ENCODE measurements at regions not wholly inside any gene's neighbourhood (a gene's known extent, or its start where the extent isn't known, plus 50 kb on each side); places are given as distances from the start of the nearest gene placed in this dataset.

DNA sequence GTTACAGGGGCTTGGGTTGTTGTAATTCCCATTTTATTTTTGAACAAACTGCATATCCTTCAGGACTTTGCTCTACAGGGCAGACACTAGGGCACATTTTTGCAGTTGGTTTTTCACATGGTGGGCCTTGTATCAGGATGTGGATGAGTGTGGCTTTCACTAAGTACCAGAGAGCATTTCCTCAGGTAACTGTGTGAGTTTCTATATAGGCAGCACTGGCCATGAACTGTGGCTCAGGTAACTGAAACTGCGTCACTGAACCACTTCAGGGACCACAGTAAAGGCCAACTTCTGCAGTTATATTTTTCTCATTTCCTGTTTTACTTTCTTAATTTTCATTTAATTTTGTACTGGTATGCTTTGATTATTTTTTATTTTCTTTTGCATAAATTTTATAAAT is 166.5 kb downstream of the ZNF486 start:
- TF ChIP-seq POLR2AphosphoS5 (IDR thresholded peaks at IDR 0.05; ENCODE audit: low read depth, low read length), result no peak
- TF ChIP-seq, protein P1, sequence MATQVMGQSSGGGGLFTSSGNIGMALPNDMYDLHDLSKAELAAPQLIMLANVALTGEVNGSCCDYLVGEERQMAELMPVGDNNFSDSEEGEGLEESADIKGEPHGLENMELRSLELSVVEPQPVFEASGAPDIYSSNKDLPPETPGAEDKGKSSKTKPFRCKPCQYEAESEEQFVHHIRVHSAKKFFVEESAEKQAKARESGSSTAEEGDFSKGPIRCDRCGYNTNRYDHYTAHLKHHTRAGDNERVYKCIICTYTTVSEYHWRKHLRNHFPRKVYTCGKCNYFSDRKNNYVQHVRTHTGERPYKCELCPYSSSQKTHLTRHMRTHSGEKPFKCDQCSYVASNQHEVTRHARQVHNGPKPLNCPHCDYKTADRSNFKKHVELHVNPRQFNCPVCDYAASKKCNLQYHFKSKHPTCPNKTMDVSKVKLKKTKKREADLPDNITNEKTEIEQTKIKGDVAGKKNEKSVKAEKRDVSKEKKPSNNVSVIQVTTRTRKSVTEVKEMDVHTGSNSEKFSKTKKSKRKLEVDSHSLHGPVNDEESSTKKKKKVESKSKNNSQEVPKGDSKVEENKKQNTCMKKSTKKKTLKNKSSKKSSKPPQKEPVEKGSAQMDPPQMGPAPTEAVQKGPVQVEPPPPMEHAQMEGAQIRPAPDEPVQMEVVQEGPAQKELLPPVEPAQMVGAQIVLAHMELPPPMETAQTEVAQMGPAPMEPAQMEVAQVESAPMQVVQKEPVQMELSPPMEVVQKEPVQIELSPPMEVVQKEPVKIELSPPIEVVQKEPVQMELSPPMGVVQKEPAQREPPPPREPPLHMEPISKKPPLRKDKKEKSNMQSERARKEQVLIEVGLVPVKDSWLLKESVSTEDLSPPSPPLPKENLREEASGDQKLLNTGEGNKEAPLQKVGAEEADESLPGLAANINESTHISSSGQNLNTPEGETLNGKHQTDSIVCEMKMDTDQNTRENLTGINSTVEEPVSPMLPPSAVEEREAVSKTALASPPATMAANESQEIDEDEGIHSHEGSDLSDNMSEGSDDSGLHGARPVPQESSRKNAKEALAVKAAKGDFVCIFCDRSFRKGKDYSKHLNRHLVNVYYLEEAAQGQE (IDR thresholded peaks at IDR 0.05; ENCODE audit: insufficient read depth in 1 of 2, low read depth in 2 of 2, low read length in 2 of 2), result no peak
- TF ChIP-seq SIN3A (IDR thresholded peaks at IDR 0.05; ENCODE audit: borderline replicate concordance, insufficient read depth, low read length), result no peak
- TF ChIP-seq TAF1 (IDR thresholded peaks at IDR 0.05; ENCODE audit: borderline replicate concordance, insufficient read depth, low read length), result no peak
- TF ChIP-seq FOXP2 (optimal IDR thresholded peaks at IDR 0.05; ENCODE audit: borderline replicate concordance, extremely low read depth, extremely low read length, insufficient read depth), result no peak

All from PFSK-1 (cell line).